Fibroblast of villous mesenchyme (primary cell): ENCODE measurements at regions not wholly inside any gene's neighbourhood (a gene's known extent, or its start where the extent isn't known, plus 50 kb on each side); places are given as distances from the start of the nearest gene placed in this dataset.

ENCODE experiments used
- DNase-seq: peaks from one replicate; pipeline ENCODE4 v3.0.0-alpha.2; 2010; ENCODE audit warnings: low read depth
- H3K4me3 ChIP-seq: 2 replicates; pipeline ENCODE4 v1.5.1; 2011; ENCODE audit warnings: low read depth, mild to moderate bottlenecking, low read length
- CTCF ChIP-seq: IDR thresholded peaks from 2 replicates; pipeline ENCODE4 v1.5.1; 2012; ENCODE audit warnings: low read depth, mild to moderate bottlenecking, low read length; ENCODE audit not compliant: insufficient read depth

- DNase-seq = no peak
- no peak overlapping the region for H3K4me3 ChIP-seq
- TF ChIP-seq CTCF = no peak
Observed at GRCh38 chr4:54390670-54391069, 161.6 kb downstream of the PDGFRA start.

- no peak for TF ChIP-seq CTCF
- H3K4me3 ChIP-seq = no peak overlapping the region
- no peak for DNase-seq
Observed at GRCh38 chr4:54391104-54391503, 162.0 kb downstream of the PDGFRA start.

- DNase-seq = no peak
- no peak overlapping the region for H3K4me3 ChIP-seq
- TF ChIP-seq CTCF = no peak
Observed at GRCh38 chr4:54392479-54392878, 163.4 kb downstream of the PDGFRA start.

GRCh38 chr4:54393243-54393642, 164.2 kb downstream of the PDGFRA start:
- no peak overlapping the region for H3K4me3 ChIP-seq
- no peak for TF ChIP-seq CTCF
- DNase-seq = no peak

- no peak for TF ChIP-seq CTCF
- no peak for DNase-seq
- no peak overlapping the region for H3K4me3 ChIP-seq
Observed at GRCh38 chr4:54395013-54395527, 166.0 kb downstream of the PDGFRA start.

DNA sequence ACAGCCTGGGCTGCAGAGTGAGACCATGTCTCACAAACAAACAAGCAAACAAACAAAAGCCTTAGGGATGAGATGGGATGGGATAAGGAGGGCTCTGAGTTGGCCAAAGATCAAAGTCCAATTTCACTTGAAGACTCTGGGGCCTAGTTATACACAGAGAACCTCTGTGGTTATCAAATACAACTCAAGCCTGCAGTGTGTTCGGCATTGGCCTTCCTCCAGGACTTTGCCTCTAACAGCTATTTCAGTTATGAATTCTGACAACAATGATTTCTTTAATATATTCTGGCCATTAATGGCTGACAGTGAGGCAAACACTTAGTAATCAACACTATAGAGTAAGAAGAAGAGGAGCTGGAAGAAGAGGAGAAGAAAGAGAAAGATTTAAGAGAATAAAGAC, 171.1 kb downstream of the PDGFRA start:
- H3K4me3 ChIP-seq = no peak overlapping the region
- DNase-seq = no peak
- no peak for TF ChIP-seq CTCF

DNA sequence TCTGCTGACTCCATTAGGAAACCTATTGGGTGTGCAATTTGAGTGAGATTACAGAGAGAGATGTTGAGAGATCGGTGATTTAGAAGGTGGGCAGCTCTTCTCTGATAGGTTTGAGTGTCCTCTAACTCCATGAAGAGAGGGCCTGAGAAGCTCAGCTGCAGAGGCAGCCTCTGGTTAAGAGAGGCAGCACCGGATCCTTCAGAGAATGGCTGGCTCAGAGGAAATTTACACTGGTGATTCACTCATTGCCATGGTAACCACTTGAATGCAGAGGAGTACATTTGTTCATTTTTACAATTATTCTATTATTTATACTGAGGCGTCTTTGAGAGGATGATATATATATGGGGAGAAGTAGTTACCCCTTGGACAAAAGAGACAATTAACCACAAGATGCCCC, 171.7 kb downstream of the PDGFRA start:
- TF ChIP-seq CTCF = no peak
- H3K4me3 ChIP-seq = no peak overlapping the region
- DNase-seq = peak; percentile 51
